GM18498 (cell line): ENCODE measurements at regions not wholly inside any gene's neighbourhood (a gene's known extent, or its start where the extent isn't known, plus 50 kb on each side); places are given as distances from the start of the nearest gene placed in this dataset.

Experiments used
- ATAC-seq: cut with Tn5 transposase; IDR thresholded peaks from one replicate; pipeline ENCODE4 v1.9.1; 2021; ENCODE audit warnings: mild to moderate bottlenecking, moderate library complexity; ENCODE audit not compliant: unreplicated experiment

DNA sequence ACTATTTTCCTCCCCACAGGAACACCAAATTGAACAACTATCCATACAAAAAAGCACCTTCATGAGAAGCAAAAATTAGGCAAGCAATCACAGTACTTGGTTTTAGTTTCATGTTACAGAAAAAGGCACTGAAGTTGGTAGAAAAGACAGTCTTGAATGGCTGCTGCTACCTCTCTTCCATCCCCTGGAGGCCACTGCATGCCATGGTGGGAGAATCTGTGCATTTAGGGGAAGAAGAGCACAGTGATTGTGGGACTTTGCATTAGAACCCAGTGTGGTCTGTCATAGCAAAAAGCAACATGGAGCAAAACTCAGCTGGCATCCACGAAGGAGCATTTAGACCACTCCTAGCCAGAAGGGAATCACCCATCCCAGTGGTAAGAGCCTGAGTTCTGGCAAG, 941.9 kb downstream of the PCDH18 start:
- no peak for ATAC-seq

DNA sequence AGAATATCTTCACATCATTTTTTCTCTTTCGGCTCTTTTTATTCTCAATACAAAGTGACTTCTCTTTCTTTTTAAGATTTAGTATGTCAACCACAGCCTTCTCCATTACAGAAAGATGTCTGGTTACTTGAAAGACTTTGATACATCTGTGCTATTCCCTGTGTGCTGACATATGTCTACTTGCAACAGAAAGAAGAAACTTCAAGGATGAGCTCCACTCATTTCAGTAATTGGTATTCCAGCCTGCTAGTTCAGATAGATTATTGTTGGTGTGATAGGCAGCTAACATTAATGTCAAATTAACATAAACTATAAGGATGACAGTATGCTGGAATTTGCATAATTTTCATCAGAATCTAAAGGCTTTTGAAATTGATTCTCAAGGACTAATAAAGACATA, 948.7 kb downstream of the PCDH18 start:
- no peak for ATAC-seq

DNA sequence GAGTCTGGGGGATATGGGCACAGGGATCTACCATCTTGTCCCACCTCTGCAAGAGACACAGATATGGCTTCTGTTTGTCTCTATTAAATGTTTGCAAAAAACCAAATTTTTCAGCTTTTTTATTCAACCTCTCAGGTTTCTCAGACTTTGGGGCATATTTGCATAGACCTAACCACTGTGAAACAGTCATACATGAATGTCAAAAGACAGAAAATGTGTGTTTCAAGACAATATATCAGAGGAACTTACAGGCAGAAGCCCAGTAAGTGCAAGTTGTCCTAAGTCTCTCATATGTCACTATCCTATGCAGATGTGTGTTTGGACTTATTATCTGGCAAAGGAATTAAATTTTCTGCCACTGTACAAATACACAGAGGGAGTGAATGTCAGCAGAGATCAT, 951.2 kb downstream of the PCDH18 start:
- no peak for ATAC-seq

GRCh38 chr4:136575146-136575545, 957.1 kb downstream of the PCDH18 start:
- ATAC-seq: no peak

- no peak for ATAC-seq
Measured at GRCh38 chr4:136573460-136573859, 958.8 kb downstream of the PCDH18 start.

- ATAC-seq: no peak
Measured at GRCh38 chr4:136571315-136571714, 961.0 kb downstream of the PCDH18 start.

GRCh38 chr4:136562834-136563233, 969.5 kb downstream of the PCDH18 start:
- no peak for ATAC-seq

DNA sequence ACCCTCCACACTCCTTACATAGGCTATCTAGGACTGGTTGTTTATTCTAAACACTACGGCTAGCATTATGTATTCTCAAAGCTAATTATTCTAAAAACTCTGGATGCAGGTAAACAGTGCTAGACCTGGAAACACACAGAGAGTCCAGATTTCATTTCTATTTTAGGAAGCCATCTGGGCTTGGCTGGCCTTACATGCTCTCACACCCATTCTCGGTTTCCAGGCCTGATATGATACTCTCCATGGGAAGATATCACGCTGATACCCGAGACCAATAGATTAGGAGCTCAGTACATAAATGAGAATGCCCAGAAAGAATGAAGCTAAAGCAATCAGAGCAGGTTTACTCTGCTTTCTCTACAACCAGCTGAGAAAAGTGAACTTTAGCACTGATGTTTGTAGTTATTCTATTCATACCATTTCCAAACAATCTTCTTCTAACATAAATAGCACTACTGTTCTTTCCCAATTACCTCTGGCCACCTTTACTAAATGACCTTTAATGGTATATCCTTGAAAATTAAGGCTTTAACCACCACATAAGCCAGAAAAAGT, 973.3 kb downstream of the PCDH18 start:
- no peak for ATAC-seq

- no peak for ATAC-seq
Measured at GRCh38 chr4:136557396-136557795, 974.9 kb downstream of the PCDH18 start.

DNA sequence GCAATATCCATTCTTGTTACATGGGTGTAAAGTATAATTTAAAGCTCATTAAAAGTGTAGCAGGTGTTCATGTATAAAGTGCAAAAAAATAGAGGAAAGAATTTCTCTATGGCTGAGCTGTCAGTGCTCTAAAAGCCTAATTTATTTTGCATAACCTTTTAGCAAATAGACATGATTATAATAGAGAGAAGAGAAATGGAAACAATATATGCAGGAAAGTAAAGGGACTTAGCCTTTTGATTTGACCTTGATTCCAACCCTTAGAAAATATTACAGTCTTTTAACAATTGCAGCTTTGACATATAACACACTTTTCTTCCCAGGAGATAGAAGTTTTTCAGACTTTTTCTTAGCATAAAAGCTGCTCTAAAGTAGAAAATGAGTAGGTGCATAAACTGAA, 978.3 kb downstream of the PCDH18 start:
- no peak for ATAC-seq

GRCh38 chr4:136551753-136552152, 980.5 kb downstream of the PCDH18 start:
- ATAC-seq: no peak

DNA sequence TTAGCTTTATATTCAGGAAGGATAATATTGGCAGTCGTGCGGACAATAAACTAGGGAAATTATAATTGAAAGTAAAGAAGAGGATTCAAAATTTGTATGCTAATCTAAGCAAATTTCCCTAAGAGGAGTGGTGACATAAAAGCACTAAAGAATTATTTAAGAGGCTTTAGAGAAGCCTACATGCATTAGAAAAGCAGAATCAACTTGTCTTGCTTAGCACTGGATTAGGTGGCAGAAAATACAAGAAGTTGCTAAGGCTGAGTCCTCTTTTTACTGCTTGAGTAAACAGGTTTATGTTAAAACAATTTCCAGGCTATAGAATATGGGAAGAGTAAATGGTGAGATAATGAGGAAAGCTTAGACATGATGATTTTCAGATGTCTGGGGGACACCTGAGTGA, 991.5 kb downstream of the PCDH18 start:
- ATAC-seq: no peak

DNA sequence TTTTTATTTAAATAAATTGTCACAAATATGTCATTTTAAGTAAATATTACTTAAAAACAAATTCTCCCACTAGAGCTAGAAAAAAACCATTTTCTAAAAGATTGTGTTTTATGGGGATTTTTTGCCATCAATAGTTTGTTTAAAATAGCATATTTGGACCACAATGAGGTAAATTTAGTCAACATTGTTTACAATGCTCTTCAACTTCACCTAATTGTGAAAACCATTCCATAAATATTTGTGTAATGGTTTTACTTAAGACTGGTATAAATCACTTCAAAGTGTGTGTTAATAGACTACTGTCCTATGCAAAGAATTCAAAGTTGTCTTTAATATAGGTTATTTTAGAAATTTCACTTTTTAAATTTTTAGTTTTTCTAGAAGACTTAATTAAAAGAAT, 1004.2 kb downstream of the PCDH18 start:
- ATAC-seq: no peak

GRCh38 chr4:136526517-136526916, 1005.8 kb downstream of the PCDH18 start:
- ATAC-seq: no peak

DNA sequence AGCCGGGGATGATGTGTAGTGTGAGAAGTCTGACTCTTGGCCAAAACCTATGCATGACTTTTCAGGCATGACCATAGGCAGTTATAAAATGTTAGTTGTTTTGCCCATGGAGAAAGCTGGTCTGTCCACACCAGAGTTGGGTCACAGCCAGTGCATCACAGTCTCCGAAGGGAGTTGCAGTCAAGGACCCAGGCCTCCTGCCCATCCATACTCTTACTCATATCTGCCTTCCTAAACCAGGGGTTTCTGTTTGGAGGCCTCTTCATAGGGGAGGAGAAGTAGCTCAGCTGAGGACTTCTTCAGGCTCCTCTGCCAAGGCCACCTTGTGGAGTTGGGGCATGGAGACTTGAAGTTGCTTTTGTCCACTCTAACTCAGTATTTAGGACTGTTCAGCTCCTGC, 1008.3 kb downstream of the PCDH18 start:
- no peak for ATAC-seq

- ATAC-seq: no peak
Measured at GRCh38 chr4:136516371-136516770, 1015.9 kb downstream of the PCDH18 start.

GRCh38 chr4:136505020-136505419, 1027.3 kb downstream of the PCDH18 start:
- no peak for ATAC-seq

DNA sequence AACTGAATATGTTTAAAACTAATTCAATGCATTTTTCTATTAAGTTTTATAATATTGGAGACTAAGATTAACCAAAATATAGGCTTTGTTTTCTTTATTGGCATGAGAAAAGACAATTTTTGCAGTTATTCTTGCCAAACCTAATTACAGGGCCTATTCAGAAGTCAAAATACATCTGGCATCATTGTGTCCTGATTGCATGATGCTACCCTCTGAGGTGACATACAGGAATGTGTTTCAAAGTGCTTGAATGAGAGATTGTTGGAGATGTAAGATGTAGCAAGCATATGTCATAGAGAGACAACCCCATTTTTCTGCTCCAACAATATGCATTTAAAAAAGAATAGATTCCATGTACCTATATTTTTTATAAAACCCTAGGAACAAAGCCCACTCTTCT, 1036.4 kb downstream of the PCDH18 start:
- ATAC-seq: no peak

DNA sequence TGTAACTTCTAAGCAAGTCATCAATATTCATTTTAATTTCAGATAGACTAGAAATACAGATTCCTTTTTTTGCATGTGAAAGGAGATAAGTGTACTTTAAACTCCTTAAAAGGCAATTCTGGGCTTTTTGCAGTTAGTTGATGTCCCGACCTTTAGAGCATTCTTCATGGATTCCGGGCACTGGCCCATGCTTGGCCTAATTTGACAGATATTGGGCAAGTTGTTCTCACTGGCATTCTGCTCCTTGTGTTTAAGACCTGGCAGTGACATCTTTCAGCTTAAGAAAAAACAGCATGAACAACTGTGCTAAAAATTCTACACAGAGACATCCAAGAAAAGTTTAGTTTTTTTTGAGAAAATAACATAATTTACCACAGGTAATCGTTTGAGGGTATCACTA, 1037.2 kb downstream of the PCDH18 start:
- no peak for ATAC-seq

GRCh38 chr4:136489101-136489500, 1043.2 kb downstream of the PCDH18 start:
- no peak for ATAC-seq

DNA sequence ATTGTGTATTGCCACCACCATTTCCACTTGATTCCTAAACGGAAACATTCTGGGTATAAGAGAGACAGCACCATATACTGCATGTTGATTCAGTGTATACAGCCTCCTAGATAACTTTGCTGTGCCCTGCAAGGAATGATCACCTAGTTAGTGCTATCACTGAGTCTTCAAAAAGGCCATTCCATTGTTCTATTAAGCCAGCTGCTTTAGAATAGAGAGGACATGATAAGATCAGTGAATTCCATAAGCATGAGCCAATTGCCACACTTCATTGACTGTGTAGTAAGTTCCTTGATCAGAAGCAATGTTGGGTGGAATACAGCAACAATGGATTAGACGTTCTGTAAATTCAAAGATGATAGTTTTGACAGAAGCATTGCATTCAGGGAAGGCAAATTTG, 1047.3 kb downstream of the PCDH18 start:
- no peak for ATAC-seq

GRCh38 chr4:136476753-136477152, 1055.5 kb downstream of the PCDH18 start:
- no peak for ATAC-seq

DNA sequence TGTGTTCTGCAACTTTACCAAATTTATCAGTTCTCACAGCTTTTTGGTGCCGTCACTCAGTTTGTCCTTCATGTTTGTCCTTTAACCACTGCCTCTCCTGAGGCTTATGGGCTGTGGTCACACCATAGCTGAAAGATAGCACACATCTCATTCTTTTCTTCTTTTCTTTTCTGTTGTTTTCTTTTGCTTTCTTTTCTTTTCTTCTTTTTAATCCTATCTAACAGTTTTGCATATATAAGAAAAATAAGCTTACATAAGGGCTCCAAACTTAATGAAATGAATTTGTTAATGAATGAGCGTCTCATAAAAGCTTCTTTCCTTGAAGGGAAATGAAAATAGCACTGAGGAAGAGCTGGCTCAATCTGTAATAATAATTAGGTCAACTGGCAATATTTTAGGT, 1061.2 kb downstream of the PCDH18 start:
- no peak for ATAC-seq

DNA sequence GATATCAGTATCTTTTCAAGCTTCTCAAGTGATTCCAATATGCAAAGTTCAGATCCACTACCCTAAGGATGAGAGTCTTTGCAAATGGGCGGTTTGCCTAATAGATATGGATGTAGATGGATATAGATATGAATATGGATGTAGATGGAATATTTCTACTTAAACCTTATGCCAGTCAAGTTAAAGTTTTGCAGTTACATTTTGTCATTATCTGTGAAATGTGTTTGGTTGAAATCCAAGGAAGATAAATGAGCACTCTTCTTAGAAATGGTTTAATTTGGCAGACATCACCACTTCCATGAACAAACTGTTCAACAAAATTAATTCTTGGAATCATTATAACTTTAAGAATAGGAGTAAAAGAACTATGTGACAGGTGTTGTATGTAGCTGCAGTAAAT, 1066.6 kb downstream of the PCDH18 start:
- no peak for ATAC-seq
